Activated CD4-positive, alpha-beta T cell treated with anti-CD3 and anti-CD28 coated beads, Interleukin-2, amount 50 U/mL, for 4 hours (primary cell): ENCODE measurements at regions not wholly inside any gene's neighbourhood (a gene's known extent, or its start where the extent isn't known, plus 50 kb on each side); places are given as distances from the start of the nearest gene placed in this dataset.
"Not testable (repeated sequence)": the region's sequence is repeated elsewhere in the genome, so short reads cannot be mapped to it uniquely, and the experiment has no call there.

Experiments
- DNase-seq, 2 experiments: peaks; one replicate each; pipeline ENCODE4 v3.0.0-alpha.2; 2020

GRCh38 chr10:2918489-2918888 is 148.9 kb upstream of the PFKP start:
- DNase-seq: no peak

DNA sequence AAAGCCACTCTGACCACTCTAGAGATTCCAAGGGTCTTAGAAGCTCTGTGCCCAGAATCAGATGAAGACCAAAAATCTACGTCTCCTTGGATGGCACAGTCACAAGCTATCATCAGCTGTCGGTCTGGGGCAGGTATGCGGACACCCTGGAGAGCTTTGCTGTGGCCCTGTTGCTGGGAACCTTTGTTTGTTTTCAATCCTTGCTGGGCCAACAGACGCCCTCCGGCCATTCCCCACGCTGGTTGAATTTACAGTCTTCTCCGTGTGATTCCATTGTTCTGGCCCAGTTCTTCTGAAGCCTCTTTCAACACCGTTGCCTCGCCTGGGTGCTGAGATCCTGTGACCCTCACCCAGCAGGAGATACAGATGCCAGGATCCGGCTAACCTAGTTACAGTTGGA is 149.4 kb upstream of the PFKP start:
- DNase-seq: no peak

- no peak for DNase-seq
These were observed 151.9 kb upstream of the PFKP start for GRCh38 chr10:2915412-2915811.

GRCh38 chr10:2914741-2915140 is 152.6 kb upstream of the PFKP start:
- no peak for DNase-seq

DNA sequence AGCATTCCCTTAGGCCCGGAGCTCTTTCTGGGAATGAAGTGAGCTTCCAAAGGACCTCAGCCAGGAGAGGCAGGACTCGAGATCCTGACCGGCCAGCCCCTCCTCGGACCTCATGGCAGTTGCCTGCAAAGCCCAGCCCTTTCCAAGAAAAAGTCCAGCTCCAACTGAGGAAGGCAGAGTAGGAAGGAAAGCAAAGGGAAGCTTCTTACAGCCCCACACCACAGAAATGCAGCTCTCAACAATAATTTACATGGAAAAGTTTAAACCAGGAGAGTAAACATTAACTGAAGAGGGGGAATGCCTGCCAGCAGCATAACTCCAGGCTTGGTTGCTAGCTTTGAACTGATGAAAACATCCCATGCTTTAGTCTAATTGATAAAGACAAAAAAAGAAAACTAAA is 153.9 kb upstream of the PFKP start:
- no peak for DNase-seq

DNA sequence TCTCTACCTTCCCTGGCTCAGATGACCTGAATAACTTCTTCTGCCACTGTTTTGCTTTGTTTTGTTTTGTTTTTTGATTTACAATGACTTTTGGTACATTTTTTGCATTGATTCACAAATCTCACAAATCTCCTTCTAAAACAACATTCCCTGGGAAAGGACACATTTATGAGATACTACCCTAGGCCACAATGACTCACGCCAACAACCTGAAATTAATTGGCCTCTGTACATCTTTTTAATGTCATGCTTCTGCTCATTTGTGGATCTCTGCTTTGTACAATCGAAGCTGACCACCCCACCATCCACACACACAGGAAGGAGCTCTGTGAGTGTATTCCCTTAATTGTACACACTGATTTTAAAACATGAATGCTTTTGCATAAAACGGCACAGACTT is 156.7 kb upstream of the PFKP start:
- no peak for DNase-seq

- no peak for DNase-seq
These were observed 157.4 kb upstream of the PFKP start for GRCh38 chr10:2909921-2910320.

GRCh38 chr10:2908851-2909630 is 158.3 kb upstream of the PFKP start:
- no peak for DNase-seq

DNA sequence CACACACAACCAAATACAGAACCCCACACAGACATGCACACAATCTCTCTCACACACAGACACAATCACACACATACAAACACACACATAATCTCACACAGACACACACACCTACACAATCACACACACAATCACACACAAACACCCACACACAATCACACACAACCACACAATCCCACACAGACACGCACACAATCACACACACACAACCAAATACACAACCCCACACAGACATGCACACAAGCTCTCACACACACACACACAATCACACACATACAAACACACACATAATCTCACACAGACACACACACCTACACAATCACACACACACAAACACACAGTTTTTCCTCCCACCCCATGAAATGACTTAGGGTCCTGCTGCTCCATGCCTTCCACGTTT is 160.4 kb upstream of the PFKP start:
- DNase-seq: no peak

- no peak for DNase-seq
These were observed 161.5 kb upstream of the PFKP start for GRCh38 chr10:2905851-2906250.

DNA sequence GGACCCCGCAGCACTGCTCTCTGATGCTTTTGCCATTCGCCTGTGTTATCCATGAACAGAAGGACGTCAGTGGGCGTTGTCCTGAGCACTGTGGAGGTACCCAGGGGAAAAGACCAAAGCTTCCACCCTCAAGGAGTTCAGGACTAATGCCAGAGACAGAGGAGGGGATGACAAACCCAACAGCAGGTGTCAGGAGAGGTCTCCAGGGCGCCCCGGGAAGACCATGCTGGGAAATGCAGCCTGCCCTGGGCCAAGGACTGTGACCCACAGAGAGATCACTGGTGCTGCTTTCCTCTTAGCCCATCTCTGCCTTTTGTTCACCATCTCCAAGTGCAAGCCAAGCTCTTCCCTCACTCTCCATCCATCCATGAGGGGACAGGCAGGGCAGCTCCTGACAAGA is 166.8 kb upstream of the PFKP start:
- DNase-seq: no peak

DNA sequence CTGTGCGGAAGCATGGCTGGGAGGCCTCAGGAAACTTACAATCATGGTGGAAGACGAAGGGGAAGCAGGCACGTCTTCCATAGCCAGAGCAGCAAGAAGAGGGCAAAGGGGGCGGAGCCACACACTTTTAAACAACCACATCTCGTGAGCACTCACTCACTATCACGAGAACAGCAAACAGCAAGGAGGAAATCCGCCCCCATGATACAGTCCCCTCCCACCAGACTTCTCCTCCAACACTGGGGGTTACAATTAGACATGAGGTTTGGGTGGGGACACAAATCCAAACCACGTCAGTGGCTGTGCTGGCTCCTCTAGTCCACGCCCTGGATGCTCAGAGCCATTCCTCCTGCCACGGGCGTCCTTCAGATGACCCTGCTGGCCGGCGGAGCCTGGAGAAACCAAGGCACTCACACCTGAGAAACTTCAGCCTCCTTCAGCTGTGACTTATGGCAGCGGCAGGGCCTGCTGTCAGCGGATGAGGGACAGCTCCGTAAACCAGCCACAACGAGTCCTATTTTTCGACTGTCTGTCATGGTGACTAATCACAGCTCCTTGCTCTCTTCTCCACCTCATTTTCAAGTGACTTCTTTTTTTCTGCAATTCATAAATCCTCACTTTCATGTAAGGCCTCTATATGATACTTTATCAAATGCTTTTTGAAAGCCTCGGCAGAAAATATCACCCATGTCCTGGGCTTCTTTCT is 167.9 kb upstream of the PFKP start:
- no peak for DNase-seq

DNA sequence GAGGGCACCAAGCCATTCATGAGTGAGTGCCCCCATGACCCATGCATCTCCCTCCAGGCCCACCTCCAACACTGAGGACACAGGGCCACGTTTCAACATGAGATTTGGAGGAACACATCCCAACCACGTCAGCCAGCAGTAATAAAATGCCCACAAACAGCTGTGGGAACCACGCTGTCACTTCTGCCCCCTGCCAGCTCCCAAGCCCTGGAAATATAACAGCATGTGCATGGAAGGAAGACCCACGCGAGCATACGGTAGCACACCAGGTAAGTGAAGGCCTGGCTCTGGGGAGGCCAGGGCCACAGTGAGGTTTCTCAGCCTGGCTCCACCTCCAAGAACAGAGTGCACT is 168.9 kb upstream of the PFKP start:
- DNase-seq: no peak

DNA sequence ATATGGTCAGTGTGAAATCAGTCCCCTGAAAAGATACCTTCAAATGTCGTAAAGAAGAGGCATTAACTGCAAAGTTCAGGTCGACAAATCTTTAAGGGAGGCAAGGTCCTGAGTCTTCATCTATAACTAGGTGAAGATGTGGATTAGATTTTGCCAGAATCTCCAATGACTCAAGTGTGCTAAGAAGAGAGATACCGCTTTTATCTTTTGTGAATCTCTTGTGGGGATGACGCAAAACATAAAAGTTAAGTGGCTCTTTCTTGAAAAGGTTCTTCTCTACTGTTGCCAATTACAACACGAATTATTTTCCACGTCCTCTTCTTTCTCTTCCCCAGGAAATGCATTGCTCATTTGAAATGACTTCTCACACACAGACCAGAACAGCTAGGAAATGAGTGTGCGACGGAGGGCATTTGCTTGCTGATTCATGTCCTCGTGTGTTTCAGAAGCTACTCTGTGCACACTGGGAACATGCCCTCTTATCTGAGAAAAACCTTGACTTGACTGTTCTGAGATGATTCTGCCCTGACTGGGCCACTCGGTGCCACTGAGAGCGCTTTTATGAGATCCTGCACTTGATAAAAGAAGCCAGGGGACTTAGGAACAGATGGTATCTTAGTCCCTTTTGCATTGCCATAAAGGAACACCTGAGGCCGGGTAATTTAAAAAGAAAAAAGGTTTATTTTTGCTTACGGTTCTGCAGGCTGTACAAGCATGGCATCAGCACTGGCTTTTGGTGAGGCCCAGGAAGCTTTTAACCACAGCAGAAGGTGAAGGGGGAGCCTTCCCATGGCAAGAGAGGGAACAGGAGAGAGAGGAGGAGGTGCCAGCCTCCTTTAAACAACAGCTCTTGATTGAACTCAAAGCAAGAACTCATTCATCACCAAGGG is 169.5 kb upstream of the PFKP start:
- no peak for DNase-seq

DNA sequence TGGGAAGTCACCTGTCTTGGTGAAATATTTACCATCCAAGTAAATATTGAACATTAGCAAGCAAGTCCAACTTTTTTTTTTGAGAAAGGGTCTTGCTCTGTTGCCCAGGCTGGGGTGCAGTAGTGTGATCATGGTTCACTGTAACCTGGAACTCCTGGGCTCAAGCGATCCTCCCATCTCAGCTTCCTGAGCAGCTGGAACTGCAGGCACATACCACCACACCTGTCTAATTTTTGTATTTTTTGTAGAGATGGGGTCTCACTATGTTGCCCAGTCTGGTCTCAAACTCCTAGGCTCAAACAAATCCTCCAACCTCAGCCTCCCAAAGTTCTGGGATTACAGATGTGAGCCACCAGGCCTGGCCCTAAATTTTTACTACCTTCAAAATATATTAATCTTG is 171.0 kb upstream of the PFKP start:
- not testable (repeated sequence) for DNase-seq

DNA sequence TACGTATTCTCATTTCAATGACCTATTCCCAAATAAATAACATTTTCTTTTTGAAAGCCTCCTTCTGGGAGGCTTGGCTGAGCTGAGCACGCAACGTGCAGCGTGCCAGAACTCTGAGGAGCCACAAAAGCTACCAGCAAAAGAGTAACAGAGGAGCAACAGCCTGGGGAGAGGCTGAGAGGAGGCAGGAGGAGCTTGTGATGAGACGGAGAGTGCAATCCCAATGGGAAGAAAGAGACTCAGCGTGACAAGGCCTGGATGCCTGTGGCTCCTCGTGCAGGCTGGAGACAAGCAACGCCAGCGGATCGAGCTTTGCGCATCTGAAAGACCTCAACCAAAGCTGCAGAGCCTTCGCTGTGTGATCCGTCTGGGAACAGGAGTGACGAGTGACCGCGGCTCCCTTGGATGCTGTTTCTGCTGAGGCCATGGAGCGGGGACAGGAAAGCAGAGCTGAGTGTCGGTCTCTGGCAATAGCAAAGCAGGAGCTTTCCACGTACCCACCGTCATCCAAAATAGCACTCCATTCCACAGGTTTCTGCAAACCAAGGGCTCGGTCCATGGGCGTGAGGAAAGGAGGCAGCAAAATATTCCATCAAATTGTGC is 171.7 kb upstream of the PFKP start:
- DNase-seq: no peak

DNA sequence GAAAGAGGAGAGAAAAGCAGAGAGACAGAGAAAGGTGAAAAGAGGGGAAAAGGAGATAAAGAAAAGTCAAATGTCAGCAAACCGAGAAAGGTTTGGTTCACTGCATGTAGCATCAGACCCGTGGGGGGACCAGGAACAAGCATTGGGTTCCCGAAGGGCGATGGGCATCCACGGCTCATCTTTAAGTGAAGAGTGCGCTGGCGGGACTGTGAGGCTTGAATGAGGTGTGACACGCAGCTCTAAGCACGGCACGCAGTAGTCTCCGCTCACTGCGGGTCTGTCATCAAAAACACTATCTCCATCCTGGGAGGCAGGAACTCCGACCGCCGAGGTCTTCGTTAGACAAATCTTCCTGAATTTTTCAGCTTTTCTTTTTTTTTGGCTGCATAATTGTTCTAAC is 173.4 kb upstream of the PFKP start:
- DNase-seq: no peak

DNA sequence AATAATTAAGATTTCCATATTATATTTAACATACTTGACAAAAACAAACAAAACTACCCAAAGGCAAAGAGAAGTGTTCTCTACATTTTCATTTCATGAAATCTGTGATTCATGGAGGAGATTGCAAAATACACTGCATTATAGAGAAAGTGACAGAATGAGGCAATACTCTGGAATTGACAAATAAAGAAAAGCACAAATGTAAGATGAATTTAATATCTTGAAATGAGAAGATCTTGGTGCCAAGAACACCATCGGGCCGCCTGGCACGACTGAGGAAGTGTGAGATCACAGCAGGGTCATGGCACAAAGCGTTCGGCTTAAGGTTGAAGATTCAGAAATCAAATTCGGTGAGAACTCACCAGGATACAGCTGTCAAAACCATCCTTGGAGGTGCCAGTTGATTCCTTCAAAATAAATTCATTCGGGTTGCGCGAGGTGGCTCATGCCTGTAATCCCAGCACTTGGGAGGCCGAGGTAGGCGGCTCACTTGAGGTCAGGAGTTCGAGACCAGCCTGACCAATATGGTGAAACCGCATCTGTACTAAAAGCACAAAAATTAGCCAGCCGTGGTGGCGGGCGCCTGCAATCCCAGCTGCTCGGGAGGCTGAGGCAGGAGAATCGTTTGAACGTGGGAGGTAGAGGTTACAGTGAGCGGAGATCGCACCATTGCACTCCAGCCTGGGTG is 174.0 kb upstream of the PFKP start:
- DNase-seq: no peak

GRCh38 chr10:2891770-2892124 is 175.6 kb upstream of the PFKP start:
- DNase-seq: no peak

DNA sequence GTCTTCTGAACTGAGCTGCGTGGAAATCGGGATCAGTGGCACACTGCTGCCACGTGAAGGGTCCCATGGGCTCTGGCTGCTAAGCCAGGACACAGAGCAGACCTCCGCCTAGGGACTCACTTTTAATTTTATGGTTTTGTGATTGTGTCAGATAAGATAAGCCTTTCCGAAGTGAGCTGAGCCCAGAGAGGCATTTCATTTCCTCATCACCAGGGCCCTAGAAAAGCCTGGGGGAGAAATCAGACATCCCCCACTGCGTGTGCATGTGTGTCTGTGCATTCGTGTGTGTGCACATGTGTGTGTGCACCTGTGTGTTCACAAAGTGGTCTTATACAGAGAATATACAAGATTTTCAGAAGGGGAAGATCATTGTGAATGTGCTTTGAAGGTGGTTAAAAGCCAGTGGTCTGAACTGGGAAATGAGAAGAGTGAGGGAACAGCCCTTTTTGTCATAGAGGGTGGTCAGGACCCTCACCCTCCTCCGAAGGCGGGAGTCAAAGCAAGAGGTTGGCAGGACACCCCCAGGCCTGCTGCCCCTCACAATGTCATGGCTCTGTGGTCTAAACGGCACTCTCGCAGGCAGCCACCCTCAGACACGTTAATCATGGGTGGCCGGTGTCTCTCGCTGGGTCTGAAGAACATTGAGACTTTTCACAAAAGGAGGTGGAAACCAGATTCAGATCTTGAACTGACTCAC is 176.1 kb upstream of the PFKP start:
- no peak for DNase-seq

- DNase-seq: no peak
These were observed 177.3 kb upstream of the PFKP start for GRCh38 chr10:2890093-2890492.

- DNase-seq: no peak
These were observed 178.8 kb upstream of the PFKP start for GRCh38 chr10:2888403-2889004.
